ENCODE measurements at regions not wholly inside any gene's neighbourhood (a gene's known extent, or its start where the extent isn't known, plus 50 kb on each side); places are given as distances from the start of the nearest gene placed in this dataset.

DNA sequence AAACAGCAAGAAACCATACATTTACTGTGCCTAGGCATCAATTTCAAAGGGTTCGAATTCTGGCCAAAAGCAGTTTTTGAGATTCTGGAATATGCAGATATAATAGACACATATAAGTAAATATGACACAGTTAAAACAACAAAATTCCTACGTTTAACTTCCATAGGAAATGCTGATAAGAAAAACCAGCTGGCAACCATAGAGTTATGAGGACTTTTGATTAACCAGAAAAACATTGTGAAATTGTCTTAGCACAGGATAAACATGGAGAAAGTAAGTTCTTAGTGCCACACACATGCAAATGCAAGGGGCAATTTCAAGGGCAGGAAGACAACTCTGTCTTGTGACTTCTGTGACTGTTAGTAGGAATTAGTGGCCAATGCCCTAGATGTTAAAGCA, 702.1 kb downstream of the TNS3 start:
- no peak for DNase-seq (ENCODE audit: low spot score)

DNA sequence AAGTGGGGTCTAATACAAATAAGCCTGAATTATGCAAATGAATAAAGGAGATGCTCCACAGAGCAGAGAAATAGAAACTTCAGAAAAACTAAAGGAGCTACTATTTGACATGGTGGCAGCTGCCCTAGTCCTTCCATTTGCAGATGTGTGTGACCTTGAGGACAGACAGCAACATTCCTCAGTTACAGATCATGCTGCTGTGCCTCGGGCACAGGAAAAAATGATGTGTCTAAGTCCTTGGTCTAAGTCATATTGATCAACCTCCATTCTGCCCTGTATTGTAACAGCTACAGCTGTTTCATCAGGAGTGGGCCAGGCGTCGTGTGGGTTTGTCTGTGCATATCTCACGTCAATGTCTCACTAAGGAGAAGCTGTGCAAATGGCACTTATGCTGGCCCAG, 710.4 kb downstream of the TNS3 start:
- DNase-seq (ENCODE audit: low spot score), result no peak

DNA sequence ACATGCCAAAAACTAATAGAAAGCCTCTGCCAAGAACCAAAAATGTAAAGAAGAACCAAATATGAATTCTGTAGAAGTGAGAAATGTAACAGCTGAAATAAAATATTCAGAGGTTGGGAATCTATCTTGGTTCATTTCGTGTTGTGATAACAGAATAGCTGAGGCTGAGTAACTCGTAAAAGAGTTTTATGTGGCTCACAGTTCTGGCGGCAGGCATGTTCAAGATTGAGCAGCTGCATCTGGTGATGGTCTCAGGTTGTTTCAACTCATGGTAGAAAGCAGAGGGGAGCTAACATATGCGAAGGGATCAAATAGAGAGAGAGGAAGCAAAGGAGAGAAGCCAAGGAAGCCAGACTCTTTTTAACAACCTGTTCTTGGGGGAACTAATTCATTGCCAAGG, 717.2 kb downstream of the TNS3 start:
- DNase-seq (ENCODE audit: low spot score), result no peak

DNA sequence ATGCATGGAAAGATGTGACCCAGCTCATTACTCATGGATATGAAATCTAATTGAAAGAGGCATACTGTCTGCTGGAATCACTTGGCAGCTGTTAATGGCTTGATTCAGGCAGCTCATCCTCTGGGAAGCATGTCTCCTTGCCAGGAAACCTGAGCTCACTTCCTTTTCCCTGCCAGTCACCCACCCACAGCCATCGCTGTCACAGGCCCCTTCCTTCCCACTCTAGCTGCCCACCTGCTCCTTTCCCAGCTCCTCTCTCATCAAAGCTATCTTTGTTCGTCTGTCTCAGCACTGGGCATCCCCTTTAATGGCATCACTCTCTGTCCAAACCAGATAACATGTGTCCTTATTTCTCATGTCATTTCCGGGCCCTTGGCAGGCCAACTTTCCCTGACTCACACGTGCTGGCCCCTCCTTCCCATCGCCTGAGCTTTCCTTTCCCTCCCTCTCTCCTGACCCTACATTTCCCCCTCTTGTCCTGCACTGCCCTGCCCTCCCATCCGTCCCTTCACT, 721.9 kb downstream of the TNS3 start:
- DNase-seq (ENCODE audit: low spot score), result no peak

DNA sequence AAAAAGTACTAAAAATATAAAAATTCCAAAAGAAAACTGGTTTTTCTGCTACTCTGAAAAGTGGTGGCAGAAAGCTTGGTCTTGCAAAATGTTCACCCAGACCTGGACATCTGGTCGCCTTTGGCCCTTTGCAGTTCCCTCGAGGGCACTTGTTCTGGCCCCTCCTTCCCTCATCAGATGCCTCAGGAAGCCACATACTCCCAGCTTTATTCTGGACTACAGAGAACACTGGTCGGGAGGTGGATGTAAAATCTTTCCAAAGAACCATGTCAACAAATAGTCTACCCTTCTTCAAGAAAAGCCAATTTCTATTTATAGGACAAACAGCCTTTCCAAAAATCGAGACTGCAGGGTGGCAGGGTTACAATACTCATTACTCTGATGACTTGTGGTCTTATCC, 726.1 kb downstream of the TNS3 start:
- no peak for DNase-seq (ENCODE audit: low spot score)

DNA sequence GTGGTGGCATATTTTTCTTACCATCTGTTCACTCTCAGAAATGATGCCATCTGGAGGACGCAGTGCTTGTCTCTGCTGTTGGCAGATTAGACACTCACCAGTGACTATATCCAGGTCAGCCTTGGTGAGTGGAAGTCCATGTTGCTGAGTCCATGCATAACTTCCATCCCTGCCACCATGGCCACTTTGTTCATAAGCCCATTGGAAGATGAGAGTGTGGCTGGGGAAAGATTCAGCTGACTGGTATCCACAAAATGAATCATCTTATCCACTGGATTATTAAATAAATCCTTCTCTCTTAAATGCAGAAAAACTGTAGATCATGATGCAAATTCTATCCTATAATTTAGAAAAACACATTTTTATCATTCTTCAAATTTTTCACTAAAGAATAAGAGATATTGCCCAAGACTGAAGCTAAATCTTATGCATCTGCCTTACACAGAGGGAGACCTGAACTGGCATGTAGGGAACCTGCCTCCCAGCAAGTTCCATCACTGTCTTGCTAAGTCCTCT, 726.9 kb downstream of the TNS3 start:
- no peak for DNase-seq (ENCODE audit: low spot score)

DNA sequence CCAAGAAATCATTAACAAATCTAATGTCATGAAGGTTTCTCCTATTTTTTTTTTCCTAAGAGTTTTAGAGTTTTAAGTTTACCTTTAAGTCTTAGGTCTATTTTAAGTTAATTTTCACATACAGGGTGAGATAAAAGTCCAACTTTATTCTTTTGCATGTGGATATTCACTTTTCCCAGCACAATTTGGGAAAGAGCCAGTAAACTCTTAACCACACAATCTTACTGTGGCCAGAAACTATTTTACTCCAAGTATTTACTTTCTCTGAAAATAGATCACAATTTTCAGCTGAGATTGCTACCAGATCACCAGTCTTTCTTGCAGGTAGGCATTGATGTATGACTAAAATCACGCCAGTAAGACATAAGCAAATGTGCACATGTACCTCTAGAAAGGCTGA, 728.5 kb downstream of the TNS3 start:
- no peak for DNase-seq (ENCODE audit: low spot score)

DNA sequence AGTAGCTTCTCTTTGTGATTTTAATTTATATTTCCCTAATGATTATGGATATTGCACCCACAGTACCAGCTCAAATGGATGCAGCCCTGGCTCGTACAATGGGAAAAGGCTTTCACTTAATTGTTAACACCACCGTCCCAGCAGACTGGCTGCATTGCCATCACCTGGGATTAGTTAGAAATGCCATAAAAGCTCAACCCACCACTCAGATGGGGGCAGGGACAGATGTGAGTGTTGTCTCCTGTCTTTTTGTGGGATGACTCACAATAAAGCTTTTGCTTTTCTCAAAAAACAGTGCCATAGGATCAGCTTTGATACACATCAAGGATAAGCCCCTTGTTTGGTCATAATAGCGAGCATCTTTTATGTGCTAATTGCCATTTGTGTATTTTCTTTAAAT, 729.1 kb downstream of the TNS3 start:
- DNase-seq (ENCODE audit: low spot score), result no peak

DNA sequence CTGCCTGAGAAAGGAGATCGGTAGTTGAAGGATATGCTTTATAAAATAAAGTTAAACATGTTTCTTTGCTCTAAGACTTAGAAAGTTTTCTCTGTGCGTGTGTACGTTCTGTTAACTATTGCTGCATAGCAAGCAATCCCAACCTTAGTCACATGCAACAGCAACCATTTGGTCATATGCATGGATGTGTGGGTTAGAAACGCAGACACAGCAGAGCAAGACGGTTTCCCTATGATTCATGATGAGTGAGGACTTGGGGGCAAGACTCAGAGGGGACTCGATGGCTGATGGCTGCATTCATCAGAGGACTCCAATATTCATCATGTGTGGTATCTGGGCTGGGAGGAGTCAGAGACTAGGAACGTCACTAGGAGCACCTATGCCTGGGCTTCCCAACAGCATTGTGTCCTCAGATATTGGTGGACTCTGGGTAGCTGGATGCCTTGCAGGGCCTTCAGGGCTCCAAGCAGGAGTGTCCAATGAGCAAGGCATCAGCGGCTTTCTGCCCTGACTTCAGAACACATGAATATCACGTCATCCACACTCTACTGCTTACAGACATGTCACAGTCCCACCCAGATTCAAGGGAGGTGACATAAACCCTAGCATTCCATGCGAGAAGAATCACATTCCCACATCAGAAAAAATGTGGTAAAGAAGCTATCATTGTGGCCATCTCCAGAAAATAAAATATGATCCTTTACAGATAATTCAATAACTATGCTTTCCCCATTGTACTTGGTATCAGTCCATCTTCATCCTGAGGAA, 731.2 kb downstream of the TNS3 start:
- DNase-seq (ENCODE audit: low spot score), result no peak

DNA sequence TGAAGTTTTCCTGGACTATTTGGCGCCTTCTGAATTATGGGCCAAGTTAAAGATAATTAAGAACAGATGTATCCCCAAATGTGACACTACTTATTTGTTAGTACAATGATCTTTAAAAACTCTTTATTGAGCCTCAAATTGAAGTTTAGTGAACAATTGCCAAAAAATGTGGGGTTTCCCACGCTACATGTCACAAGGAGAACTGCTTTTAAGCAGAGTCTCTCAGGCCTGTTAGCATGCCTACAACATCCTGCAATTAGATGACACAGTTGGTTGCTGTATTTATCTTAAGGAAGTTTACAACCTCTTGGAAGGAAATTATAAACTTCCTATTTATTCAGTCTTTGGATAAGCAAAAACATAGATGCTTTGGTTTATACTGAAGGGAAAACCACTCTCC, 733.0 kb downstream of the TNS3 start:
- no peak for DNase-seq (ENCODE audit: low spot score)

DNA sequence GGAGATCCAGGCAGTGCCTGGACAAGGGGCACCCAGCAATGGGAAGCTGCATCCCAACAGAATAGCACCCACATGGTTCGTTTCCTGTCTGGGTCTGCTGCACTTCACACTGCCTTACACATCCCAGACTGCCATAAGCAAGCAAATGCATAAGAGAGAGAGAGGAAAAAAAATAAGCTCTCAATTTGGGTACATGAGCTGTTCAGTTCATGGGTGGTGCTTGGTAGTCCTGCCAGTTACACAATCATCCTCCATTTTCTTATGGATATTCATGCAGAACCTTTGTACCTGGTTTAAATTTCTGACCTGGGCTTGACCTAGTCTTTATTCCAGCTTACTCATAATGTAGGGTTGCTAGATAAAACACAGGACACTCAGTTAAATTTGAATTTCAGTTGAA, 733.6 kb downstream of the TNS3 start:
- DNase-seq (ENCODE audit: low spot score), result no peak

DNA sequence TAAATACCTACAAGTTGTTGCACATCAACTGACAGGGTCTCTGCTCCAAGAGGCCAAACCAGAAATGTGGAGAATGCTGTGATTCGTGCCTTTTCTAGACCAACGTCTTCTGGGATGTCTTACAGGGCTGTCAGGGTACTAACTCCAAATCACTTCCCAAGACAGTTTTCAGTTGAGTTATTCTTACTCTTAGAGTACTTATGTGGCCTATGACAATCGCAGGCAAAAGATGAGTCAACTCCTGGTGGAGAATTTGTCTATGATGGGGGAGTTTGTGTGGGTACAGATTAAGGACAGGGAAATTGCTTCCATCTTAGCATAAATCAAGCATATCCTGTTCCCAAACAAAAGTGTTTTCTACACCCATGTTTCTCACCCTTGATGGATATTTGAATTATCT, 734.8 kb downstream of the TNS3 start:
- no peak for DNase-seq (ENCODE audit: low spot score)

DNA sequence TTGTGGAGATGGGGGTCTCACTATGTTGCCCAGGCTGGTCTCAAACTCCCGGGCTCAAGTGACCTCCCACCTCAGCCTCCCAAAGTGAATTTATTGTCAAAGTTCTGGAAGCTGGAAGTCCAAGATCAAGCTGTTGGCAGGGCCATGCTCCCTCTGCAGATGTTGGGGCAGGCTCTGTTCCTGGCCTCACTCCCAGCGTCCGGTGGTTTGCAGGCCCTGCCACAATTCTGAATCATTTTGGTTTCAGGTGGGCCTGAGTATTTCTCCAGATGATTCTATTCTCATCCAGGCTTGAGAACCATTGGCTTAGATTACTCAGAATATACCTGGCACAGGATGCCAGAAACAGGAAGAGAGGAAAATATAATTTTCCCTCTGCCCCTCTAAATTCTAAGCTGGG, 737.4 kb downstream of the TNS3 start:
- DNase-seq (ENCODE audit: low spot score), result no peak

DNA sequence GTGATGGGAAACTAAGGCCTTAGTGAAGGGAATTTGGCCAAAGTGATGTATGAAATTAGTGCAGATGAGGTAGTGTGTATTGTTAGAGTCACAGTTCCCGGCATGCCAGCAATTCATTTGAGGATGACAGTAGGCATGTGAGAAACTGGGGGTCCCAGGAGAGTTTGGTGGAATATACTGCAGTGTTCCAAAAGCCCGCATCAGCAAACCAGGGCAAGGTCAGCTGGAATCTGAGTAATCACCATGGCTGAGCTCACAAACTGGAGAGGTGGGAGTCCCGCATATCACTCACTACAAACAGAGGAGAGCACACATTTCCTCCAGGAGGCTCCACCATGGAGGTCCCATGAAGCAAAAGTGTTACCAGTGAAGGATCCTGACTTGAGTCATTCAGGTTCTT, 740.7 kb downstream of the TNS3 start:
- DNase-seq (ENCODE audit: low spot score), result no peak

DNA sequence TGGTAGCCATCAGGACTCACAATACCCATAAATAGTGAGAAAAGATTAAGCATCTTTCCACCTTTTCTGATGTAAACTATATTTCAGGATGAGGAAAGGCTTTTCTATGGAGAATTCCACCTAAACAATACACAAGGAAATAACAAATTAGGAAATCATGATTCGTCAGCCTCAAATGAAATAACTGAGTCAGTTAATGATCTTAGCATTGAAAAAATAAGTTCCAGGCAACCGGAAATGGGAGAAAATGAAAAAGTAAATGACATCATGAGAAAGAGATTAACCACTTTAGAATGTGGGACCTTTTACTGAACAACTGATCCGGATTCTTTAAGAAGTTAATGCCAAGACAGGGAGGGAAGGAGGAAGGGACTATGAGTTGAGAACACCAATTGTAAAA, 742.3 kb downstream of the TNS3 start:
- no peak for DNase-seq (ENCODE audit: low spot score)

DNA sequence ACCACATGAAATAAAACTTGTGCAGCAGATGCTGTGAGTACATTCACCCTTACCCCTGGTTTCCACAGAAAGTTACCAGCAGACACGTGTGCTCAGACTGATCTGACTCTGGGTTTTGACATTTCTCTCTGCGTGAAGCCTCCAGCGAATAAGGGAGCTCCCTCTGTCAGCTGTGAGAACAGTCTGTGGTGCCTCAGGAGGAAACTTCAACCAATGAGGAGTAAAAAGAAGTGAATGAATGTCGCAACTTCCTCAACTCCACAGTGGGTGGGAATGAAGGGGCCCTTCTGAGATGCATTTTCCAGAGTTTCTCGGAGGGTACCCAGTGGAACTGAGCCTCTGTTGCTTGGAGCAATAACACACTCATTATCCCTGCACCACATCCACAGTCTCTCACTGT, 743.4 kb downstream of the TNS3 start:
- no peak for DNase-seq (ENCODE audit: low spot score)

DNA sequence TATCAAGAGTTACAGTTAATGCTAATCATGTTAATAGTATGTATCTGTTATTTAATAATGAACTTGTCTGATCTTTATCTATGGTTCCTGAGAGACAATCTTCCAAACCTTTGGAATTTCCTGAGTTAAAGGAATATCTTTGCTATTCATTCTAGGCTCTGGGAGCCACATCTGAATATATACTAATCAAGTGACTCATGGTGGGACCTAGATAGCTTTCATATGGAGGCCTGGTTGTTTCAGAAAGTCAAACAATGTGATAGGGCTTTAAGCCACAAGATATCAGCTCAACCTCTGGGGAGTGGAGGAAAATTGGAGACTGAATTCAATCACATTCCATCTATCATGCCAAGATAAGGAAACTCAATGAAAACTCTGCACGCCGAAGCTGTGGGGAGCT, 746.4 kb downstream of the TNS3 start:
- DNase-seq (ENCODE audit: low spot score), result no peak

DNA sequence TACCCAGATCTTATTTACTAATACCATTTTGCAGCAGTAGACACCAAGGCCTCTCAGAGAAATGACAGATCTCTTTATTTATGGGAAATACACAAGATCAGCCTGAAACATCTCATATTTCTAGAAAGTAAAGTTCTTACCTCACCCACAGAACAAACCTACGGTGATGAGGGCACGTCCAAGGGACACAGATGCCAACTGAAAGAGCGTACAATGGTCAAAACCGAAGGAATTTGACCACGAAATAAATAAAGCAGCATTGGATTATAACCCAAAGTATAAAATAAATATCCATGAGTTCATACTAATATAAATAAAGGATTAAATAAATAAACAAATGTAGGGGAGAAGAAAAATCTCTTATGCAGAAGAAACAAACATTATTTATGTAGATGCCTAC, 747.0 kb downstream of the TNS3 start:
- no peak for DNase-seq (ENCODE audit: low spot score)

DNA sequence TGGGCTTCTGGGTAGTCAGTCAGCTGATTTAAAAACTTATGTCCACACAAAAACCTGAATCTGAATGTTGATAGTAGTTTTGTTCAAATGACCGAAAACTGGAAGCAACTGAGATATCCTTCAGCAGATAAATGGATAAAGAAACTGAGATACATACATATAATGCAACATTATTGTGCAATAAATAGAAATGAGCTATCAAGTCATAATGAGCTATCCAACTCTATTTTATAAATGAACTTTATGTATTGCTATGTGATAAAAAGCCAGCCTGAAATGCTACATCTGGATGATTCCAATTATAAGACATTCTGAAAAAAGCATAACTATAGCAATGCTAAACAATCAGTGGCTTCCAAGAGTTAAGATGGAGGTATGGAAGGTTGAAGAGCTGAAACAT, 748.7 kb downstream of the TNS3 start:
- DNase-seq (ENCODE audit: low spot score), result no peak

DNA sequence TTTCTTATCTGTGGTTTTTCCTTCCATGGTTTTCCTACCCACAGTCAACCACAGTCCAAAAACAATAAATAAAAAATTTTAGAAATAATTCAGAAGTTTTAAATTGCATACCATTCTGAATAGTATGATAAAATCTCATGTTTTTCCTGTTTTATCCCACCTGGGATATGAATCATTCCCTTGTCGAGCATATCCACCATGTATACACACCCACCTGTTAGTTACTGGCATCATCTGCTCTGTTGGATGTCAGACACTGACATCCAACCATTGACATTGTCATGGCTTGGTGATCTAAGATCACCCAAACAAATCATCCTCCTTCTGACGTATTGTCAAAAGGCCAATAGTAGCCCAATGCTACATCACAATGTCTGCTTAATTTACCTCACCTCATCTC, 749.8 kb downstream of the TNS3 start:
- no peak for DNase-seq (ENCODE audit: low spot score)

DNA sequence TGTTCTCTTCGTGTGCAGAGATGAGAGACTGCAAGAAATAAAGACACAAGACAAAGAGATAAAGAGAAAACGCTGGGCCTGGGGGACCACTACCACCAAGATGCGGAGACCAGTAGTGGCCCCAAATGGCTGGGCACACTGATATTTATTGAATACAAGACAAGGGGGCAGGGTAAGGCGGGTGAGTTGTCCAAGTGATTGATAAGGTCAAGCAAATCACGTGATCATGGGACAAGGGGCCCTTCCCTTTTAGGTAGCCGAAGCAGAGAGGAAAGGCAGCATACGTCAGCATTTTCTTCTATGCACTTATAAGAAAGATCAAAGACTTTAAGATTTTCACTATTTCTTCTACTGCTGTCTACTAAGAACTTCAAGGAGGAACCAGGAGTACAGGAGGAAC, 762.1 kb downstream of the TNS3 start:
- no peak for DNase-seq (ENCODE audit: low spot score)

DNA sequence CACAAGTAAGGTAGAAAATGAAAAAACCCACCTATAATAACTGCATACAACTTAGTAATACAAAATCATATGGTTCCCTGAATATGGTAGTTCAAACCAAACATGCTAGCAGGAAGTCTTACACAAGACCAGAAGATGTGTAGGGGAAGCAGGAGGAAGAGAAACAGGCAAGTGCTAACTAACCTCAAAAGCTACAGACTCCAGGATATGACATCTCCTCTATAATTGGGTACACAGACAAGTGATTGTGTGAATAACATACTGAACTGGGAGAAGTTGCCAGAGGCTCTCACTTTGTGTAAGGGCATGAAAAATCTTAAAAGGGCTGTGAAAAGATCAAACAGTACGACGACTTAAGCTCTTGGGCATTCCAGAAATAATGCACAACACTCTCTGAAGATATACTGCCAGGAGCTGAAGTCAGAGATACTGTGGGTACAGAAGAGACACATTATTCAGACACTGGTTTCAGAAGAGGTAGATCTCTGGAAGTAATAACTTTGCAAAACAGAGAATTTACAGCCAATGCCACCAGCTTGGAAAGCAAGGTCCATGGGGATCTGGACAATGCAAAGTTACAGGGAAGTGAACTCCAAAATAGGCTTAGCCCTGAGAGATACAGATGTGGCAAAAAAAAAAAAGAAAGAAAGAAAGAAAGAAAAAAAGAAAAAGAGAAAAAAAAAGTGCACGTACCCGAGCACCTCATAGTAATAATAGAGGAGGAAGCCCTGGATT, 767.2 kb downstream of the TNS3 start:
- DNase-seq (ENCODE audit: low spot score), result no peak

DNA sequence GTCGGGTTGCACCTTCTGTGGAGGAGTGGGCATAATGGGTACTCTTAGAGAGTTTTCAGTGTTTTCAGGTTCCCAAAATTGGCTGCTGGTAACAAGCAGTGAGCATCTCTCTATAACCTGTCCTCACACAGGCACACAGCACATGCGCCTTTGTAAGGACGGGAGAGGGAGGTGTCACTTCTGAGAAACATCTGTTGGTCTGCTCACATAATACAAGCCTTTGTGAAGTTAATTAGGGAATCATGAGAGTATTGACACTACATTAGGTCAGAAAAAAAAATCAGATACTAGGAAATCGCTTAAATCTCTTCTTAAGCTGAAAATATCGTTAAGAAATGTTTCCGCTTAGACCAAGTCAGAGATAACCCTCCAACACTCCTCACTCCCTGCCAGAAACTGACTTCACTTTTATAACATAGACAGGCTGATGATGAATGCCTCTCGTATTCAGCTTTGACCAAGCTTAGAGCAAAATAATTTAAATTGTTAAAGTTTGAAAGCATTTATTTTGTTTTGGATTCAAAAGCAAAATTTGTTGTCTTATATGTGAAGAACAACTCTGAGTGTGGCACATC, 769.7 kb downstream of the TNS3 start:
- no peak for DNase-seq (ENCODE audit: low spot score)

Measured in mucosa of gallbladder (tissue), 1 donor.